ENCODE measurements at regions not wholly inside any gene's neighbourhood (a gene's known extent, or its start where the extent isn't known, plus 50 kb on each side); places are given as distances from the start of the nearest gene placed in this dataset.

GRCh38 chr7:69358163-69358821 is 240.0 kb upstream of the AUTS2 start:
- no peak overlapping the region for H3K27ac ChIP-seq
- no peak for TF ChIP-seq CTCF (conservative IDR thresholded peaks at IDR 0.05)

- TF ChIP-seq CTCF (conservative IDR thresholded peaks at IDR 0.05) = no peak
- no peak overlapping the region for H3K27ac ChIP-seq
Measured at GRCh38 chr7:69359003-69359700, 239.1 kb upstream of the AUTS2 start.

GRCh38 chr7:69360913-69361312 is 237.4 kb upstream of the AUTS2 start:
- H3K27ac ChIP-seq = no peak overlapping the region
- TF ChIP-seq CTCF (conservative IDR thresholded peaks at IDR 0.05) = no peak

GRCh38 chr7:69363136-69363535 is 235.1 kb upstream of the AUTS2 start:
- H3K27ac ChIP-seq = no peak overlapping the region
- no peak for TF ChIP-seq CTCF (conservative IDR thresholded peaks at IDR 0.05)

GRCh38 chr7:69364813-69365643 is 233.2 kb upstream of the AUTS2 start:
- TF ChIP-seq CTCF (conservative IDR thresholded peaks at IDR 0.05) = no peak

GRCh38 chr7:69365651-69366192 is 232.6 kb upstream of the AUTS2 start:
- no peak overlapping the region for H3K27ac ChIP-seq
- no peak for TF ChIP-seq CTCF (conservative IDR thresholded peaks at IDR 0.05)

More at GRCh38 chr7:69364813-69365643, 233.2 kb upstream of the AUTS2 start:
- no peak overlapping the region for H3K27ac ChIP-seq

- H3K27ac ChIP-seq = no peak overlapping the region
- no peak for TF ChIP-seq CTCF (conservative IDR thresholded peaks at IDR 0.05)
Measured at GRCh38 chr7:69367780-69368179, 230.5 kb upstream of the AUTS2 start.

All from VCaP (cell line).